HEK293T (cell line): ENCODE measurements at regions not wholly inside any gene's neighbourhood (a gene's known extent, or its start where the extent isn't known, plus 50 kb on each side); places are given as distances from the start of the nearest gene placed in this dataset.
"Not testable (repeated sequence)": the region's sequence is repeated elsewhere in the genome, so short reads cannot be mapped to it uniquely, and the experiment has no call there.

Source experiments
- ARNT ChIP-seq: fragments of 450-650 bp; IDR thresholded peaks from 2 replicates; pipeline ENCODE4 v1.6.1; 2017; ENCODE audit warnings: mild to moderate bottlenecking
- BHLHE40 ChIP-seq: fragments of 450-650 bp; IDR thresholded peaks from 2 replicates; pipeline ENCODE4 v1.6.1; 2016; ENCODE audit warnings: mild to moderate bottlenecking, moderate library complexity, borderline replicate concordance
- ELF4 ChIP-seq: fragments of 450-650 bp; IDR thresholded peaks from 2 replicates; pipeline ENCODE4 v1.6.1; 2017; ENCODE audit warnings: antibody characterized with exemption
- FOXA1 ChIP-seq: fragments of 450-650 bp; IDR thresholded peaks from 2 replicates; pipeline ENCODE4 v1.6.1; 2016; ENCODE audit warnings: mild to moderate bottlenecking
- FOXK2 ChIP-seq: fragments of 450-650 bp; IDR thresholded peaks from 2 replicates; pipeline ENCODE4 v1.6.1; 2016; ENCODE audit warnings: mild to moderate bottlenecking
- FOXM1 ChIP-seq: fragments of 450-650 bp; IDR thresholded peaks from 2 replicates; pipeline ENCODE4 v1.6.1; 2017; ENCODE audit warnings: mild to moderate bottlenecking, borderline replicate concordance
- HDGF ChIP-seq: fragments of 450-650 bp; IDR thresholded peaks from 2 replicates; pipeline ENCODE4 v1.6.1; 2017; ENCODE audit warnings: antibody characterized with exemption, borderline replicate concordance
- NFRKB ChIP-seq: fragments of 450-650 bp; IDR thresholded peaks from 2 replicates; pipeline ENCODE4 v1.6.1; 2016; ENCODE audit warnings: mild to moderate bottlenecking, moderate library complexity
- PKNOX1 ChIP-seq: fragments of 450-650 bp; IDR thresholded peaks from 2 replicates; pipeline ENCODE4 v1.6.1; 2016
- SP1 ChIP-seq: fragments of 450-650 bp; IDR thresholded peaks from 2 replicates; pipeline ENCODE4 v1.6.1; 2017
- SUZ12 ChIP-seq: fragments of 450-650 bp; IDR thresholded peaks from 2 replicates; pipeline ENCODE4 v1.6.1; 2016; ENCODE audit warnings: mild to moderate bottlenecking
- ZNF384 ChIP-seq: fragments of 450-650 bp; IDR thresholded peaks from 2 replicates; pipeline ENCODE4 v1.6.1; 2016

- not testable (repeated sequence) for TF ChIP-seq SUZ12, PKNOX1, ZNF384, FOXA1, SP1, BHLHE40, FOXM1, ARNT, NFRKB, FOXK2, HDGF, ELF4
Observed at GRCh38 chr11:89562731-89563130, 71.6 kb upstream of the NOX4 start.
